HEK293 (cell line): ENCODE measurements at regions not wholly inside any gene's neighbourhood (a gene's known extent, or its start where the extent isn't known, plus 50 kb on each side); places are given as distances from the start of the nearest gene placed in this dataset.

Experiments used
- CTCF ChIA-PET: fragments of 350-600 bp; formaldehyde crosslinking; extraction: SDS; loops from one replicate; lab custom pipeline; 2021; ENCODE audit warnings: antibody characterized with exemption; lab: Yijun Ruan, JAX
- POLR2A ChIA-PET: fragments of 300-600 bp; formaldehyde crosslinking; extraction: SDS; loops from one replicate; lab custom pipeline; 2020; ENCODE audit warnings: antibody characterized with exemption, inconsistent platforms; lab: Yijun Ruan, JAX
- H3K27ac ChIP-seq: fragments of 200-500 bp; sonication (Bioruptor generic); 2 replicates; pipeline ENCODE4 v1.5.1; 2014; ENCODE audit warnings: low read depth, low read length, control low read depth, inconsistent platforms; ENCODE audit errors: extremely low read depth
- H3K36me3 ChIP-seq, 2 experiments: fragments of 200-500 bp in 1 of 2; sonication (Bioruptor generic) in 1 of 2; 1 replicate in 1 of 2; 2 replicates in 1 of 2; pipeline ENCODE4 v1.5.1; 2014 to 2017; ENCODE audit warnings: inconsistent platforms in 2 of 2, low read length in 2 of 2; ENCODE audit not compliant: control insufficient read depth in 2 of 2, insufficient read depth in 1 of 2
- H3K4me1 ChIP-seq: fragments of 200-500 bp; sonication (Bioruptor generic); 2 replicates; pipeline ENCODE4 v1.5.1; 2014; ENCODE audit warnings: mild to moderate bottlenecking, low read length, inconsistent platforms; ENCODE audit not compliant: control insufficient read depth, insufficient read depth
- H3K4me3 ChIP-seq: 2 replicates; pipeline ENCODE4 v1.5.1; 2011; ENCODE audit warnings: low read depth, mild to moderate bottlenecking, control low read depth, low read length, moderate library complexity
- H3K9me3 ChIP-seq: fragments of 200-500 bp; sonication (Bioruptor generic); 2 replicates; pipeline ENCODE4 v1.5.1; 2014; ENCODE audit warnings: low read depth, low read length, inconsistent platforms; ENCODE audit not compliant: control insufficient read depth, insufficient read depth
- GLIS1 ChIP-seq: fragments of 450-650 bp; formaldehyde crosslinking; IDR thresholded peaks from 2 replicates; pipeline ENCODE4 v1.5.1; 2016; ENCODE audit warnings: missing biosample characterization, missing genetic modification characterization
- IKZF3 ChIP-seq: fragments of 450-650 bp; IDR thresholded peaks from 2 replicates; pipeline ENCODE4 v1.5.0; 2018; ENCODE audit warnings: missing biosample characterization, mild to moderate bottlenecking, missing genetic modification characterization, moderate library complexity
- MZF1 ChIP-seq: fragments of 450-650 bp; formaldehyde crosslinking; IDR thresholded peaks from 2 replicates; pipeline ENCODE4 v1.5.1; 2017; ENCODE audit warnings: missing biosample characterization, missing genetic modification characterization, borderline replicate concordance
- SP7 ChIP-seq: fragments of 450-650 bp; formaldehyde crosslinking; IDR thresholded peaks from 2 replicates; pipeline ENCODE4 v1.5.1; 2016; ENCODE audit warnings: missing biosample characterization, missing genetic modification characterization
- TRIM28 ChIP-seq: IDR thresholded peaks from 2 replicates; pipeline ENCODE4 v1.6.1; 2011; ENCODE audit warnings: low read length, control low read depth, borderline replicate concordance
- ZBTB44 ChIP-seq: fragments of 450-650 bp; IDR thresholded peaks from 2 replicates; pipeline ENCODE4 v1.5.1; 2018; ENCODE audit warnings: missing biosample characterization, mild to moderate bottlenecking, missing genetic modification characterization
- ZBTB48 ChIP-seq: fragments of 450-650 bp; formaldehyde crosslinking; IDR thresholded peaks from 2 replicates; pipeline ENCODE4 v1.5.1; 2016; ENCODE audit warnings: missing biosample characterization, missing genetic modification characterization
- ZIC2 ChIP-seq: fragments of 450-650 bp; formaldehyde crosslinking; IDR thresholded peaks from 2 replicates; pipeline ENCODE4 v1.5.1; 2016; ENCODE audit warnings: missing biosample characterization, missing genetic modification characterization
- ZNF18 ChIP-seq: fragments of 450-650 bp; formaldehyde crosslinking; IDR thresholded peaks from 2 replicates; pipeline ENCODE4 v1.5.1; 2016; ENCODE audit warnings: missing biosample characterization, missing genetic modification characterization
- ZNF280D ChIP-seq: fragments of 450-650 bp; formaldehyde crosslinking; IDR thresholded peaks from 2 replicates; pipeline ENCODE4 v1.5.1; 2016; ENCODE audit warnings: missing biosample characterization, missing genetic modification characterization
- ZNF362 ChIP-seq: fragments of 450-650 bp; formaldehyde crosslinking; IDR thresholded peaks from 2 replicates; pipeline ENCODE4 v1.5.1; 2016; ENCODE audit warnings: missing biosample characterization, missing genetic modification characterization
- ZNF514 ChIP-seq: fragments of 450-650 bp; formaldehyde crosslinking; IDR thresholded peaks from 2 replicates; pipeline ENCODE4 v1.5.1; 2016; ENCODE audit warnings: missing biosample characterization, missing genetic modification characterization
- ZNF521 ChIP-seq: fragments of 450-650 bp; formaldehyde crosslinking; IDR thresholded peaks from 2 replicates; pipeline ENCODE4 v1.5.1; 2017; ENCODE audit warnings: missing biosample characterization, mild to moderate bottlenecking, missing genetic modification characterization
- ZNF558 ChIP-seq: fragments of 450-650 bp; formaldehyde crosslinking; IDR thresholded peaks from 2 replicates; pipeline ENCODE4 v1.5.1; 2016; ENCODE audit warnings: missing biosample characterization, missing genetic modification characterization
- ZNF571 ChIP-seq: fragments of 450-650 bp; formaldehyde crosslinking; IDR thresholded peaks from 2 replicates; pipeline ENCODE4 v1.5.0; 2017; ENCODE audit warnings: missing biosample characterization, missing genetic modification characterization
- ZNF707 ChIP-seq: fragments of 450-650 bp; formaldehyde crosslinking; IDR thresholded peaks from 2 replicates; pipeline ENCODE4 v1.5.1; 2016; ENCODE audit warnings: missing biosample characterization, missing genetic modification characterization
- ZNF776 ChIP-seq: fragments of 450-650 bp; formaldehyde crosslinking; IDR thresholded peaks from 2 replicates; pipeline ENCODE4 v1.5.0; 2017; ENCODE audit warnings: missing biosample characterization, missing genetic modification characterization, borderline replicate concordance

GRCh38 chr16:85279825-85280545, 167.7 kb upstream of the CIBAR2 start:
- no peaks in the 10 kb centered on the region for H3K36me3 ChIP-seq
- TF ChIP-seq ZNF514 (no peak), ZNF362 (no peak), ZBTB48 (no peak), ZIC2 (peak; percentile 37; the same call in 1 of the 2 replicates), ZNF558 (tag by site-specific recombination) (no peak)
- no peaks in the 10 kb centered on the region for H3K9me3 ChIP-seq
- POLR2A ChIA-PET: no interaction called here
- no peak overlapping the region for H3K4me3 ChIP-seq
- no peaks in the 10 kb centered on the region for H3K4me1 ChIP-seq
- CTCF ChIA-PET: interaction anchor here (1.1 to 2.5 kb wide), 4 partner anchors 9 to 114 kb away, joined by 3 to 10 read pairs (median 4); no protein-coding TSS in a partner anchor
- no peak overlapping the region for H3K27ac ChIP-seq

- TF ChIP-seq SP7 (tag by site-specific recombination): peak; percentile 30; the same call in 1 of the 2 replicates
- TF ChIP-seq ZNF18 (tag by site-specific recombination): no peak
- TF ChIP-seq ZBTB44: no peak
- TF ChIP-seq ZIC2: peak; percentile 58
- TF ChIP-seq ZNF776 (tag by site-specific recombination): no peak
- TF ChIP-seq GLIS1: peak; percentile 65
- POLR2A ChIA-PET: no interaction called here
- Histone ChIP-seq H3K4me3 (no peak overlapping the region), H3K9me3 (no peaks in the 10 kb centered on the region), H3K4me1 (no peaks in the 10 kb centered on the region), H3K27ac (no peak overlapping the region), H3K36me3 (no peaks in the 10 kb centered on the region)
- CTCF ChIA-PET: interaction anchor here (0.6 to 2.5 kb wide), 9 partner anchors 8 to 1782 kb away, joined by 3 to 10 read pairs (median 3); no protein-coding TSS in a partner anchor
Observed at GRCh38 chr16:85281181-85281580, 168.9 kb upstream of the CIBAR2 start.

- Histone ChIP-seq H3K4me3 (no peak overlapping the region), H3K27ac (no peak overlapping the region), H3K4me1 (no peaks in the 10 kb centered on the region), H3K36me3 (no peaks in the 10 kb centered on the region), H3K9me3 (no peaks in the 10 kb centered on the region)
- CTCF ChIA-PET: no interaction called here
- TF ChIP-seq ZNF280D (tag by site-specific recombination) (no peak), ZNF707 (no peak), MZF1 (tag by site-specific recombination) (no peak), ZNF571 (tag by site-specific recombination) (no peak), ZNF521 (no peak), TRIM28 (no peak), IKZF3 (tag by site-specific recombination) (no peak)
- POLR2A ChIA-PET: no interaction called here
Observed at GRCh38 chr16:85282842-85283241, 170.6 kb upstream of the CIBAR2 start.
